ENCODE measurements at regions not wholly inside any gene's neighbourhood (a gene's known extent, or its start where the extent isn't known, plus 50 kb on each side); places are given as distances from the start of the nearest gene placed in this dataset.
A peak's percentile ranks its signal among the peaks of the same experiment; 100 is the strongest.

DNA sequence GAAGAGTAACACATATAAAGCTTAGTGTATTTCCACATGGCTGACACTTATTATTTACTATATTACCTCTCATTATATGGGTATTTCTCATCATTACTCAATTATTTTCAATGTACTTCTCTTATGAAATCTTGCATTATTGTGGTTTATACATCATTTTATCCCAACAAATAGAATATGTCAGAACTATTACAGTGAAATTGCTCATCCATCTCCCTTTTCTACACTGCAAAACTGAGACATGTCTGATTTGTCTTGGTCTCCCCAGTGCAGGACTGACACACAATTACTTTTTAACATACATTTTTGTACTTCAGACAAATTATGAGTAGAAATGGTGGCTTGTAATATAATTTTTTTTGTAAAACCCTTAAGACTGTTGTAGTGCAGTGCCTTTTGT, 600.9 kb downstream of the PLCL1 start:
- DNase-seq (no peak), ATAC-seq (no peak)

DNA sequence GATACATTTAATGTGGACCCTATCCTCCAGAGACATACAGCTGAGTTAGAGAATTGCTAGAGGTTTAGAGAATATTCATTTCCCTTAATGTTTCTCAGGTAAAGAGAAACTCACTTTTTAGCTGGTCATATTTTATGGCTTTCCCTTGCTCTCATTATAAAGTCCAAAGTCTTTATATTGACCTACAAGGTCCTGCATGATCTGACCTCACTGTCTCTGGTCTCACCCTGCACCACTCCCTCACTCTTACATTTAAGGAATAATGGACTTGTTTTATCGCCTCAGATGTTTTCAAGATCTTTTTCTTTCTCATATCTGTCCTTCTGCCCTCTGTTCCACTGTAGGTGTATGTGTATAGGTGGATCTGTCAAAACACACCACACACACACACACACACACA, 597.3 kb downstream of the PLCL1 start:
- DNase-seq (no peak), ATAC-seq (no peak)

DNA sequence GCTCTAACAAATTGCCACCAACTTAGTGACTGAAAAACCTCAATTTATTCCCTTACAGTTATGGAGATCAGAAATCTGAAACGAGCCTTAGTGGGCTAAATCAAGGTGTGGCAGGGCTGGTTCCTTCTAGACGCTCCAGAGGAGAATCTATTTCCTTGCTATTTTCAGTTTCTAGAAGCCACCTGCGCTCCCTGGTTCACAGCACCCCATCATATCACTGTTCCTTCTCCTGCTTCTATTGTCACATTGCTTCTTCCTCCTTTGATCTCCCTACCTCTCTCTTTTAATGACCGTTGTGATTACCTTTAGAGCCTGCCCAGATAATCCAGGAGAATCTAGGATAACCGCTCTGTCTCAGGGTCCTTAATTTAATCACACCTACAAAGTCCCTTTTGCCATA, 596.6 kb downstream of the PLCL1 start:
- no peak for ATAC-seq
- DNase-seq, result no peak

DNA sequence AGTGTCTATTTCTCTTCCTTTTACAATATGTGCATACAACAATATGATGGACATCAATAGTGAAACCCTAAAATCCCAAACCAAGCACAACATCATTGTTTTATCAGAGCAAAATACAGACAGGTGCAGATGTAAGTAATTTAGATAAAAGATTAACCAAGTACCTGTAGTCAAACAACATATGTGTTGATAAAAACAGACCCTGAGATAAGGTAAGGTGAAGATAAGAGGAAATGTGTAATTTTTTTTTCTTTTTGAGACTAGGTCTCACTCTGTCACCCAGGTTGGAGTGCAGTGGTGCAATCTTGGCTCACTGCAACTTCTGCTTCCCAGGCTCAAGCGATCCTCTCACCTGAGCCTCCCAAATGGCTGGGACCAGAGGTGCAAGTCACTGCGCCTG, 589.8 kb downstream of the PLCL1 start:
- DNase-seq (no peak), ATAC-seq (no peak)

DNA sequence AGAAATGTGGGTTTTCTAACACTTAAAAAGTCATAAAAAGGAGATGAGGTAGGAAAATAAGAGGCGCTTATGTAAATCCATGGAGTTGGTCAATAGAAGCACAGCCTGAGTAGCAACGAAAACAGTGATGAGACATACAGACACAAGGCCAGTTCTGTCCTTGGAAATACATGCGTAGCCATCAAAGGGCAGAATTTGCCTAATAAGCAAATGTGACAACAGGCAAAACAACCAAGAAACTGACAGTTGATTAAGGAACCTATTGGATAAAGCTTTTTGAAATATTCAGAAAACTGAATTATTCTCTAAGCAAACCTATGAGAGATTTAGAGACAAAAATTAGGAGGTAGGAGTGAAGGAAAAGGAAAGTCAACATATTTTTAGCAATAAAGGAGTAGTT, 586.3 kb downstream of the PLCL1 start:
- no peak for DNase-seq
- no peak for ATAC-seq

DNA sequence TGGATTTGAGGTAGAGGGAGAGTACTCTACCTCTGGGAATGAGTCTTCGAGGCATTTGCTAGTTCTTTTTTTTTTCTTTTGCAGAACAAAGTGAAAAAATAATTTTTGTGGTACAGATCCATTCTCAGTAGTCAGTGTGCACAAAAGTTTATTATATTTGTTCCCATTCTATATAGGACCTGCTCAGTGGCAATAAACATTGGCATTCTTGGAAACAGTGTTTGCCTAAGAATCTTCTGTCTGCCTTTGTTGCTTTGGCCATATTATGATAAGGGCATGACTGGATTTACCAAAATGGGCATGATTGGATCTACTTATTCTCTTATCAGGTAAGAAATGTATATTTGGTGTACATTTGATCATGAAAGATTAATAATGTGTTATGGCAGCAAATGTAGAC, 583.3 kb downstream of the PLCL1 start:
- DNase-seq, result no peak
- ATAC-seq, result no peak

DNA sequence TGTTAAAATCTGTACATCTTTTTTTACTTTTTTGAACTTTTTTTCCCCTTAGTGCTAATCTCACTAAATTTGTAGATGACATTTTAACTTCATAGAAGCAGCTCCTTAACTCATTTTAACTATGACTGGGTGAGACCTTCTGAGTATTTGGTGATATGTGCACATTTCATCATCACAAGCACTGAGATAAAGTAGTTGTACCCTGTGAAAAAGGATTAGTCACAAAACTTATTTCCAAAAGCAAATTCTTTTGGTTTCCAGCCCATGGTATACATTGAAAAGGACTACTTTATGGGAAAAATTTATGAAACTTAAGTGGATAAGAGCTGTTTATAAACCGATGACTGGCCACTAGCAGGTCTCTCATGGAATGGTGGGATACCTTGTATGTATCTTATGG, 581.5 kb downstream of the PLCL1 start:
- DNase-seq (no peak), ATAC-seq (no peak)

DNA sequence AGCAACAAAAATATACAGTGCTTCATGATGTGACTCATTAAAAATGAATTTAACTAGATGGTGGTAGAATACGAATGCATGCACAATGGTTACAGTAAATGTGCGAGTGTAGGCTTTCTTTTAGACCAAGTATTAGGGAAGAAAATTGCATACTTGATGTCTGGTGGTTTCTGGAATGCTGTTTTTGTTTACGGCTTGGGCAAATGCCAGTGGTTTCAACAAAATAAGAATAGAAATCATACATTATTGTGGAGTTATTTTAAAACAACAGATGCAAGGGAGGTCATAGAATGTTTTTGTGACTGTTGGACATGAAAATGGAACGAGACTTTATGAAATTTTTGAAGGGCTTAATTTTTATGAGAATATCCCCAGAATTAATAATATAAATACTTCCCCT, 580.9 kb downstream of the PLCL1 start:
- DNase-seq (no peak), ATAC-seq (no peak)

DNA sequence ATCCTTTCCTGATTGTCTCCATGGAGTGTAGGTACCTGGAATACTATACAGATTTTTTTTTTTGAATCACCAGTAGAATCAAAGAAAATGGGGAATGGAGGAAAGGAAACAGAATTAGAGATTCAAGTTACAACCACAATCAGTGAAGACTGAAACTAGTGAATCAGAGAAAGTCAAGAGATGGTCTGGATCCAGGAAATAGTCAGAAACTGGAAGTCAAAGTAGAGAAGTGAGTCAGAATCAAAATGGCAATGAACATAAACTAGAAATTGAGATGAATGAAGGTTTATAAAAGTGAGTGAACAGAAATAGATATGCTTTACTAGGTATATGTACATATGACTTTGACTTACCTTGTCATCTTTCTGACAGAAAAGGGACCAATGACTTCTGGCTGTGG, 579.0 kb downstream of the PLCL1 start:
- ATAC-seq (peak; percentile 12), DNase-seq (no peak)

DNA sequence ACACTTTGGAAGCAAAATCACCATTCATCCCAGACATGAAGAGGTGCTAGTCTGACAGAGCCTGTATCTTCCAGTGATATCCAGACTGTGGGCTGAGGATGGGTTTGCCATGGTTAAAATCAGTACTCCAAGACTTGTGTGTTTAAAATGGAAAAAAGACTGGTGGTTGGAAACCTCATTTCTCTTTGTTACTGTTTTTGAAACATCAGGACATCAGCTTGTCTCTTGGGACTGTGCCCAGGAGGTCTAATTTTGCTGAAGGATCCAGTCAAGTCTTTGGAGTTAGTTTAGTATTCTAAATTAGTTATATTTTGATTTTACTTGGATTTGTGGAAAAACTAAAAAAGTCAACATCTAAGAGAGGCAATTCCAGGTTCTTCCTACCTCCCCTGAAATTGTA, 578.4 kb downstream of the PLCL1 start:
- no peak for ATAC-seq

DNA sequence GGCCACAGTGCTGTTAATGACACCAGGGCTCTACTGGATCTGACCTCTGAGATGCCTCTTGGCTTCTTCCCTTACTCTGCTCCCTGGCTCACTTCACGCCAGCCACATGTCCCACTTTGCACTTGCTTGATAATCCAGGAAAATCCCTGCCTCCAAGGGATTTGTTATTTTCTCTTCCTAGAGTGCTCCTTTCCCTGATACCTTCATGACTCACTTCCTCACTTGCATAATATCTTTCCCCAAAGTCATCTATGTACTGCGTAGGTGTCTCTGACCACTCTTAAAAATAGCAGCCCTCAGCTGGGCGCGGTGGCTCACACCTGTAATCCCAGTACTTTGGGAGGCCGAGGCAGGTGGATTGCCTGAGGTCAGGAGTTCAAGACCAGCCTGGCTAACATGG, 572.3 kb downstream of the PLCL1 start:
- no peak for DNase-seq
- ATAC-seq, result no peak

More for the DNA sequence above, 578.4 kb downstream of the PLCL1 start:
- DNase-seq, result no peak

DNA sequence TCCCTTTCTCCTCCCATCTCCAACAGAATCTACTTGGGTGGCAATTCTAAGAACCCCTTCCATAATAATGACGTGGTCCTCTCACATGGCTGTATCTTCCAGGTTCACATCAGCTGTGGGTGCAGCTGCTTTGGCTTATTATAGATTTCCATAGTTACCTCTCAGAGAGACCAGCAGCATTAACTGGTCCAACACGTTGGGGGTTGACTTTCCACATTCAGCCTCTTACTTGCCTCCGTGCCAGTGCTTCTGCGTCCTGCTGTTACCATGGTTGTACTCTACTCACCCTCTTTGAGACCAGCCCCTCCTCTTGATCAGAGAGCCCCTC, 570.7 kb downstream of the PLCL1 start:
- ATAC-seq (no peak), DNase-seq (no peak)

DNA sequence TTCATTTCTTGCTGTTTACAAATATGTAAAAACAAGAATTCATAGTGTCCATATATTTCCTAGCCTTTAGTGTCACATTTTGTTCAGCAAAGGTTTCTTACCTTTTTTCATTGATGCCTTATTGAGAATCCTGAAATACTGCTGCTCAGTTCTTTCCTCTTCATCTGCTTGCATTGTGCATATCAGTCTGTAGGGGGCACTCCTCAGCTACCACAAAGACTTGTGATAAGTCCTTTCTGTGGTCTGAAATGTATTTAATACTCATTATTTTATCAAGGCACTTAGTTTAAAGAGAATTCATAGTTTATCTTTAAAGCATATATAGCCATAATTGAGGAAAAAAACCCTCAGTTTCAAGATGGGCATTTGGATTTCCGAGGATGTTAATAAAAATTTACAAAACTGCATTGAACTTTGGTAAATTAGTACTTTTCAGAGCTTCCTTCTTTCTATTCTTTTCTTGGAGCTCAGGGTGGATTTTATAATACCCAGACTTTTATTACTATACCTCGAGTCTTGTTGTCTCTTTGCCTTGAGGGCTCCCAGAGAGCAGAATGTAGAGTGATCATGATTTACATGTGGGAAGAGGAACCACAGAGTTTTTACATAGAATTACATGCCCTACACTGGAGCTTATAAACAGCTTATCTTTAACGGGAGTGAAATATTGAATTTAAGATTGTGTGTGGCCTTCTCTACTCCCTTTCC, 570.1 kb downstream of the PLCL1 start:
- ATAC-seq, result no peak
- peak; percentile 41 for DNase-seq

DNA sequence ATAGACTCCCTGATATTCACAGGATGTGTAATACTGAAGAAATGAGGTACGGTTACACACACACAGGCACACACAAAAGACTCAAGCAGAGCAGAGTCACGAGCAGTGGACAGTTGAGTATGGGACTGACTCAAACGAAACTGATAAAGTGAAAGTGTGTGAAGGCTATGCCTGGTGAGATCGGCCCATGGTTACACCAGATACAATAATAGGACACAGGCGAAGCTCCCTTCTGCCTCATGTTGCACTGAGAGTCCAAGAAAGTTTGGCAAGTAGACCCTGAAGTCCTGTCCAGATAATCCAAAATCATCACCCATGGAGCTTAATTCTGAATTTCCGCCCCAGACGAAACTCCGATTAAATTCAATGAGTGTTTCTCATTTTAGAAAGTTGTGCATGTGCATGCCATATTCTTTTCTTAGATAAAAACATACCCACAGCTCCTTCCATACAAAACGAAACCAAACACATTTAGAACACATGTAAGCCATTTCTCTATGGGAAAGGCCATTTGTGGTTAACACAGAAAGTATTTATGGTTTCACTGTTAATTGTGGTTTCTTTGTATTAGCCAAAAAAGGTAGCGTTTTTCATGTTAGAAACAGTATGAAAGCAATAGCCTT, 567.6 kb downstream of the PLCL1 start:
- ATAC-seq, result no peak

DNA sequence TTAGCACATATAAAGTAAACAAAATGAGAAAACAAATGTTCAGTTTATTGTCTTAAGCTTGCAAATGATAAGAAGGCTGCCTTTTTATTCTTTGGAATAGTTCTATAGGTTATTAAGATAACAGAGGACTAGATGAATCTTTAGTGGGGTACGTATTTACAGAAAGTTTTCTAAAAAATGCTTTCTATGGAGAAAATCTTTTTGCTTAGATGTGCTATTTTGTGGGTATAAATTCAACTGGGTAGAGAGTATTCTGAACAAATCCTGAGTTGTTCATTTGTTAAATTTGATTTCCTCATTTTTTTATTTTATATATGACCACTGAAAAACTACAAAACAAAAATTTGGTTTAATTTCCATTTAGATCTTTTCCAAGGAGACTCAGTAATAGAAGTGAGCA, 566.9 kb downstream of the PLCL1 start:
- no peak for ATAC-seq
- no peak for DNase-seq

More for the DNA sequence above, 567.6 kb downstream of the PLCL1 start:
- DNase-seq, result no peak

DNA sequence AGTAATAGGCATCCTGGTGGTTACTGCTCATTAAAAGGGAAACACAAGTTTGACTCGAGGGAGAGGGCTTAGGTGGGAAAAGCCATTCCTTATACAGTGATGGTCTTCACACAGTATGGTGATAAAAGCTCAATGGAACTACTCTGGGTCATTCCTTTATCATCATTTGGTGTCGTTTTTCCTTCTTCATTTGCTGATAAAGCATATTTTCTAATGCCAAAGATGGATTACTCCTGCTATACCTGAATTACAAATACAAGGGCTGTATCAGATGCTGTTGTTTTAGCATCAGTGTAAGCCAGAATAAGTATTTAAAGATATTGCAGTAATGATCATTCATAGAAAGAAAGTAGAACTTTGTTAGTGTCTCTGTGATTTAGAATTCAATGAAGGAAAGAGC, 563.7 kb downstream of the PLCL1 start:
- DNase-seq, result no peak
- ATAC-seq, result no peak

DNA sequence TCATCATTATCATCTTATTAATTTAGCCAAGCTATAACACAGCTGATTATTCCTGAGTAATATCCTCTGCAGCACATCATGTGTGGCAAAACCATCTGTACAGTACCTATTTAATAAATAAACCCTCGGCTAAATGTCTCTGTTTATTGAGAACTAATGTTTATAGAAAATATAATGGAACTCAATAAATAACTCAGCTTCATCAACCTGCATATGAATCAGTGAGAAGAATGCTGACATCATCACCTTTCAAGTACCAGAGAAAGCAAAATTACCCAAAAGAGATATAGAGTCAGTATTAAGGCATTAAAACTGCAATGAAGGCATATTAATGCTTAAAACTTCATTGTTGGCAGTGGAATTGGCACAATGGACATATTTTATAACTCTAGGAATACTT, 558.3 kb downstream of the PLCL1 start:
- no peak for DNase-seq
- no peak for ATAC-seq

DNA sequence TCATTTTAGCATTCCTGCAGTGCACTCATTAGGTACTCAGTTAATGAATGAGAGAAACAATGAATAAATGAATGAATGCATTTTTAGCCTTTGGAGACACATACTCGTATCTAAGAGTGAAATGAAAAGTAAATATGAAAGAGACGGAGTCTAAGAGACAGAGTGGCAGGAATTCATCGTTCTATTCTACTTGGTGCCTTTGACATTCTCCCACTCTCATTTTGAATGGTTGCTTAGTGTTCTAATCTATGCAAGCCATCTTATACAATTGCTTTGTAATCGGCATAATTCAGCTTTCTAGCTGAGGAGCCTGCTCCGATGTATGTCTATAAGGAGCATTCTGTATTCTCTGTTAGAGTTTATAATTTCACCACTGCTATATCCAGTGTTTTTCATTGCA, 554.9 kb downstream of the PLCL1 start:
- ATAC-seq (no peak), DNase-seq (no peak)

DNA sequence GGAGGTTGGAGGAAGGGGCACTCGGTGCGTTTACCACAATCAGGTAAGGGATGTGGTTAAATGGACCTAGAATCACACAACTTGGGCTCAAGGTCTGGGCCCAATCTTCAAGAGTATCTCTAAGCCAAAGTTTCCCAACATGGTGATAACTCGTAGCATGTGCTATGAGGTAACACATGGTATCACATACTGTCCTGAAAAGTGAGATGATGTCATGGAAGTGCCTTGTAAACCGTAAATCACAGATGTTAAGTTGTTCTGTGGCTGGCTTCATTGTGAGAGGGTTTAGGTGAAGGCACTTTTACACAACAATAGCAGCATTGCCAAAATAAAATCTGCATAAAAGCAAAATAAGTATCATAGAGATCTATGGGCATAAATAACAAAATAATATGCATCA, 551.8 kb downstream of the PLCL1 start:
- no peak for ATAC-seq
- no peak for DNase-seq

DNA sequence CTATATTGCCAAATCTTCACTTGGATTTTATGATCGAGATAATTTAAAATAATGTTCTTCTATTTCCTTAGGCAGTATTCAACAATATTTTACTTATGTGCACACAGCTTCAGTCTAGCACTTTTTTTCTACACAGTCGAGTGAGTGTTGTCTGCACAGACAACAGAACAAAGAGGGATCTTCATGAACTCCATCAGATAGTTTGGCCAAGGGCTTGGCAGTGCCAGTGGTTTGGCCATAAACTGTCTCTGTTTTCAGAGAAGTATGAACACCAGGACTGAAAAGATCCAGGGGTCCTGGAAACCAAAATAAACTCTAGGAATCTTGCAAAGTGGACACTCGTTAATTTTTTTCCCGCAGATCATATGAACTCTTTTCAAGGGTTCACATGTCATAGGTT, 547.3 kb downstream of the PLCL1 start:
- DNase-seq (no peak), ATAC-seq (no peak)

DNA sequence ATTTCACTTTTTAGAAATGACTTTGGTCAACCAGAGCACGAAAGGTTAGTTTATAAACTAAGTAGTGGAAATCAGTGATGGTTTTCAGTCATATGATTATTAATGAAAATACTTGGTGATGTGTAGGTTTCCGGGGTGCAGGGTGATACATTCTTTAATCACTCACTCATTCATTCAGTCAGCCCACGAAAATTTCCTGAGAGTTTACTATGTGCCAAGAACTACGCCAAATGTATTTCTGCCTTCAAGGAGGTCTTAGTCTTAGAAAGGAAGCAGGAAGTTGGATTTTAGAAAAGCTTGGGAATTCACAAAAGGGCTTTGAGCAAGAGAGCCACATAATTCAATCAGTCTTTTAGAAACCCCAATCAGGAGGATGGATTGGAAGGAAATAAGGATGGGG, 543.6 kb downstream of the PLCL1 start:
- DNase-seq (no peak), ATAC-seq (no peak)

DNA sequence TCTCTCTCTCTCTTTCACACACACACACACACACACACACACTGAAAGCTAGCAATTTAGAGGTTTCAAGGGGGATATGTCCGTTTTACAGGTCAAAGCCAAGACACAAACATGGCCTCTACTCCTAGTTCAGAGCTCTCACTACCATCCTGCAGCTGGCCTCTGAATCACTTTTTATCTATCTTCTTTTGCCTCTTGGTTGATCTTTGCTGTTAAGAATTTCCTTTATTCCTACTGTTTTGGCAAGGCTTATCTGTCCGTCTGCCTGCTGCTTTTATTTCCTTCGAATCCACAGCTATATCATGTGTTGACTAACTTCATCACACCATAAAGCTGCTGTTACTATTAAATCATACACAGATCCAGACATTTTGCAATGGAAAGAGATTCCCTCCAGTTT, 543.0 kb downstream of the PLCL1 start:
- DNase-seq, result no peak
- ATAC-seq, result no peak

DNA sequence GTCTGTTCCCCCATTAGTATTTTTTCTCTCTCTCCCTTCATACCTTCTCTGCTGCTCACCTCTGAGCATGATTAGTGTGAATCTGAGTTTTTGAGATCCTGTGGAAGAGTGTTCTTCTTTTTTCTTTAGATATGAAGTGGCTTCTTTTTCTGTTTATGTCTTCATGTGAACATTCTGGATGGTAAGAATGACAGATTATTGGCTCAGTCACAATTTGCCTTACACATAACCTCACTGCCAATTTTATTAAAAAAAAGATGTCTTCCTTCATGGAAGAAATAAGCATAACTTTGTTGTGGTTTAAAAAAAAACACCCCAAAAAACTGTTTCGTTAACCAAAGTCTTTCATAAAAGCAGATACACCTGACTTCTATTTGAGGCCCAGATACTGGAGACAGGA, 539.1 kb downstream of the PLCL1 start:
- no peak for DNase-seq
- ATAC-seq, result no peak

DNA sequence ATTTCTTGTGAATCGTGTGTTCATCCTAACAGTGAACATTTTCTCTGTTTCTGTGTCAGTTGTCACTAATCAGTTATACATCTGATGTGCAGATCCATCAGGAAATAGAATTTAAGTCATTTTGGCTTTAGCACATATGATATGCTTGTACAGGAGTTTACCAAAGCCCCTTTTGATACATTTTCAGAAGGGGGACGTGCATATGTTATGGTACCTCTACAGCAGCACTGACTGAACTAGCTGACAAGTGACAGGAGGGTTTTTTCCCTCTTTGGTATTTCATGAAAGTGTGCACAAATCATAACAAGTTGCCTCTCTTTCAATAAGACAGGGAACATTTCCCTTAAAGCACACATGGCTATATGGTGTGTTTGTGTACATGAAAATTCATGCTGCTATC, 536.5 kb downstream of the PLCL1 start:
- DNase-seq, result no peak

DNA sequence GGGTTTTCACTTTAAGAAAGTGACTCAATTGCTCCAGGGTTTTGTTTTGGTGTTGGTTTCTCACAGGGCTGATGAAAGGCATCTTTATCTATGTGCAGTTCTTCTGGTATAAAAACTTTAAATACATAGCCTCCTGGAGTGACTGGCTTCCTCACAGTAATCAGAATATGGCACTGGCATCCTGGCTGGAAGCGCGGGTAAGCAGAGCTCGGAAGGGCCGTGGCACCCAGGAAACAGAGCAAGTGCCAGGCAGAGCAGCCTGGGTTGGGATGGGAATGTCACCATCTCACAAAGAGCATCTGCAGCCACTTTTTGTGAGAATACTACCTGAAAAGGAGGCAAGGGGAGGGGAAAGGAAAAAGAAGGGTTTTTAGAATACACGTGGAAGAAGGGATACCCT, 534.7 kb downstream of the PLCL1 start:
- no peak for ATAC-seq
- DNase-seq, result no peak

More for the DNA sequence above, 536.5 kb downstream of the PLCL1 start:
- no peak for ATAC-seq

All from stimulated activated naive CD8-positive, alpha-beta T cell treated with anti-CD3 and anti-CD28 coated beads, Interleukin-15, Interleukin-2, amounts not matched to agents 100 U/mL and 50 U/mL, for 24 hours (primary cell).